ENCODE measurements at regions not wholly inside any gene's neighbourhood (a gene's known extent, or its start where the extent isn't known, plus 50 kb on each side); places are given as distances from the start of the nearest gene placed in this dataset.

DNA sequence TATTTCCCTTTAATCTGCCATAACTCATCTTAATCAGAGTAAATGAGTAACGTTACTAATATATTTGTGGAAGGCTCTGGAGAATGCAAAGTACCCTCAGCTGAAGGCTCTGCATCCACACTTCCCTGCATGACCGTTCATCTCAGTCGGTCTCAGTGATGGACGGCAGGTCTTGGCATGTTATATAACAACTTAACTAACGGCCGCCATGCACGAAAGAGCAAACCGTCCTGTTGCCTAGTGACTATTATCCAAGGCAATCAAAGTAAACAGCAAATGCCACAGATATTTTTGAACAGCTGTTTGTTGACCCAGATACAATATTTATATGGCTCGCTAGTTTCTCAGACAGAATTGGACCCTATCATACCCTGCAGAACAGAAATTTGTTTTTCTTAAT lies 194.9 kb upstream of the SMLR1 start:
- TF ChIP-seq, protein P1, sequence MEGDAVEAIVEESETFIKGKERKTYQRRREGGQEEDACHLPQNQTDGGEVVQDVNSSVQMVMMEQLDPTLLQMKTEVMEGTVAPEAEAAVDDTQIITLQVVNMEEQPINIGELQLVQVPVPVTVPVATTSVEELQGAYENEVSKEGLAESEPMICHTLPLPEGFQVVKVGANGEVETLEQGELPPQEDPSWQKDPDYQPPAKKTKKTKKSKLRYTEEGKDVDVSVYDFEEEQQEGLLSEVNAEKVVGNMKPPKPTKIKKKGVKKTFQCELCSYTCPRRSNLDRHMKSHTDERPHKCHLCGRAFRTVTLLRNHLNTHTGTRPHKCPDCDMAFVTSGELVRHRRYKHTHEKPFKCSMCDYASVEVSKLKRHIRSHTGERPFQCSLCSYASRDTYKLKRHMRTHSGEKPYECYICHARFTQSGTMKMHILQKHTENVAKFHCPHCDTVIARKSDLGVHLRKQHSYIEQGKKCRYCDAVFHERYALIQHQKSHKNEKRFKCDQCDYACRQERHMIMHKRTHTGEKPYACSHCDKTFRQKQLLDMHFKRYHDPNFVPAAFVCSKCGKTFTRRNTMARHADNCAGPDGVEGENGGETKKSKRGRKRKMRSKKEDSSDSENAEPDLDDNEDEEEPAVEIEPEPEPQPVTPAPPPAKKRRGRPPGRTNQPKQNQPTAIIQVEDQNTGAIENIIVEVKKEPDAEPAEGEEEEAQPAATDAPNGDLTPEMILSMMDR (IDR thresholded peaks at IDR 0.05): no peak
- TF ChIP-seq POLR2A (IDR thresholded peaks at IDR 0.05): no peak
